ENCODE measurements at regions not wholly inside any gene's neighbourhood (a gene's known extent, or its start where the extent isn't known, plus 50 kb on each side); places are given as distances from the start of the nearest gene placed in this dataset.
"Not testable (repeated sequence)": the region's sequence is repeated elsewhere in the genome, so short reads cannot be mapped to it uniquely, and the experiment has no call there.

GRCh38 chr10:28996947-28997551, 291.8 kb upstream of the LYZL1 start:
- no peaks in the 10 kb centered on the region for H3K9me3 ChIP-seq
- no peaks in the 10 kb centered on the region for H3K4me1 ChIP-seq
- DNase-seq (ENCODE audit: extremely low spot score): no peak
- no peaks in the 10 kb centered on the region for H3K27me3 ChIP-seq
- no peak for TF ChIP-seq CTCF (IDR thresholded peaks at IDR 0.05)
- no peak for TF ChIP-seq POLR2A (IDR thresholded peaks at IDR 0.05; ENCODE audit: low read depth)
- no peak for TF ChIP-seq POLR2AphosphoS5 (IDR thresholded peaks at IDR 0.05)
- TF ChIP-seq EP300 (IDR thresholded peaks at IDR 0.05): no peak
- H3K27ac ChIP-seq (replicated peaks in 1 of 4): no peak overlapping the region
- no peaks in the 10 kb centered on the region for H3K36me3 ChIP-seq
- intact Hi-C loops (cut with DNase I): no loop called here
- 95% methylated on average over 6 of the region's 6 CpGs for WGBS
- no peak overlapping the region for H3K4me3 ChIP-seq

GRCh38 chr10:28997734-28998133, 291.1 kb upstream of the LYZL1 start:
- 66% methylated on average over 6 of the region's 6 CpGs for WGBS
- DNase-seq (ENCODE audit: extremely low spot score): no peak

GRCh38 chr10:29001801-29002200, 287.1 kb upstream of the LYZL1 start:
- no peaks in the 10 kb centered on the region for H3K36me3 ChIP-seq
- no peaks in the 10 kb centered on the region for H3K27me3 ChIP-seq
- no peaks in the 10 kb centered on the region for H3K9me3 ChIP-seq
- TF ChIP-seq CTCF (IDR thresholded peaks at IDR 0.05) (no peak), POLR2A (IDR thresholded peaks at IDR 0.05; ENCODE audit: low read depth) (no peak), EP300 (IDR thresholded peaks at IDR 0.05) (no peak), POLR2AphosphoS5 (IDR thresholded peaks at IDR 0.05) (no peak)
- no peak overlapping the region for H3K27ac ChIP-seq (replicated peaks in 1 of 4)
- intact Hi-C loops (cut with DNase I): no loop called here
- no peaks in the 10 kb centered on the region for H3K4me1 ChIP-seq
- no peak overlapping the region for H3K4me3 ChIP-seq
- 100% methylated on average over 6 of the region's 6 CpGs for WGBS
- DNase-seq (ENCODE audit: extremely low spot score): no peak

More at GRCh38 chr10:28997734-28998133, 291.1 kb upstream of the LYZL1 start:
- no peak for TF ChIP-seq POLR2AphosphoS5 (IDR thresholded peaks at IDR 0.05)
- TF ChIP-seq POLR2A (IDR thresholded peaks at IDR 0.05; ENCODE audit: low read depth): no peak
- no peak for TF ChIP-seq EP300 (IDR thresholded peaks at IDR 0.05)
- TF ChIP-seq CTCF (IDR thresholded peaks at IDR 0.05): no peak
- intact Hi-C loops (cut with DNase I): no loop called here
- Histone ChIP-seq H3K4me1 (no peaks in the 10 kb centered on the region), H3K27ac (replicated peaks in 1 of 4) (no peak overlapping the region), H3K9me3 (no peaks in the 10 kb centered on the region), H3K4me3 (no peak overlapping the region), H3K27me3 (no peaks in the 10 kb centered on the region), H3K36me3 (no peaks in the 10 kb centered on the region)

GRCh38 chr10:29003014-29003413, 285.9 kb upstream of the LYZL1 start:
- H3K36me3 ChIP-seq; DNase-seq (ENCODE audit: extremely low spot score); H3K27ac ChIP-seq (replicated peaks in 1 of 4); H3K27me3 ChIP-seq; H3K4me3 ChIP-seq; H3K9me3 ChIP-seq; intact Hi-C loops (cut with DNase I); H3K4me1 ChIP-seq: not testable (repeated sequence)
- 97% methylated on average over 5 of the region's 5 CpGs for WGBS

- 92% methylated on average over 8 of the region's 8 CpGs for WGBS
- H3K27me3 ChIP-seq: no peaks in the 10 kb centered on the region
Measured at GRCh38 chr10:29005988-29006387, 282.9 kb upstream of the LYZL1 start.

More at GRCh38 chr10:29005988-29006387, 282.9 kb upstream of the LYZL1 start:
- intact Hi-C loops (cut with DNase I): no loop called here
- Histone ChIP-seq H3K4me3 (no peak overlapping the region), H3K9me3 (no peaks in the 10 kb centered on the region), H3K36me3 (no peaks in the 10 kb centered on the region), H3K4me1 (no peaks in the 10 kb centered on the region), H3K27ac (replicated peaks in 1 of 4) (no peak overlapping the region)
- TF ChIP-seq POLR2A (IDR thresholded peaks at IDR 0.05; ENCODE audit: low read depth): no peak
- TF ChIP-seq POLR2AphosphoS5 (IDR thresholded peaks at IDR 0.05): no peak
- no peak for TF ChIP-seq CTCF (IDR thresholded peaks at IDR 0.05)
- TF ChIP-seq EP300 (IDR thresholded peaks at IDR 0.05): no peak
- no peak for DNase-seq (ENCODE audit: extremely low spot score)
